Hypothalamus (tissue), 51 donors: ENCODE measurements at regions not wholly inside any gene's neighbourhood (a gene's known extent, or its start where the extent isn't known, plus 50 kb on each side); places are given as distances from the start of the nearest gene placed in this dataset.

Experiments
- DNase-seq, 51 donors: peaks; one replicate each; lab custom pipeline; 2025; lab: John Stamatoyannopoulos, UW

DNA sequence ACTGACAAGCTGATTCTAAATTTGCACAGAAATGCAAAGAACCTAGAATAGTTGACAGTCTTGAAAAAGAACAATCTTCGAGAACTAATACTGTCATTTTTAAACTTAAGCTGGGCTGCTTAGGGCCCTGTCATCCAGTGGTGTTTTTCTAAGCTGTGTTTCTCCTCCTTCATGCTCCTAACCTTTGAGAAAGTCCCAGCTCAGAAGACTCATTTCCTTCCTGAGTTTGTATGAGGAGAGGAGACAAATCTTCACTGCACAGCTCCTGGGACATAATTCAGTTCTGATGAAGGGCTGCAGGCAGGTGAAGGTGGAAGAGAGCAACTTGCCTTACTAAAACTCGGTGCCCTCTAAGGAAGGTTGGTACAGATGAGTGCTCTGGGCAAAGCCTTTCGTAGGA lies 109.5 kb upstream of the ANKRD55 start:
- DNase-seq = no peak

DNA sequence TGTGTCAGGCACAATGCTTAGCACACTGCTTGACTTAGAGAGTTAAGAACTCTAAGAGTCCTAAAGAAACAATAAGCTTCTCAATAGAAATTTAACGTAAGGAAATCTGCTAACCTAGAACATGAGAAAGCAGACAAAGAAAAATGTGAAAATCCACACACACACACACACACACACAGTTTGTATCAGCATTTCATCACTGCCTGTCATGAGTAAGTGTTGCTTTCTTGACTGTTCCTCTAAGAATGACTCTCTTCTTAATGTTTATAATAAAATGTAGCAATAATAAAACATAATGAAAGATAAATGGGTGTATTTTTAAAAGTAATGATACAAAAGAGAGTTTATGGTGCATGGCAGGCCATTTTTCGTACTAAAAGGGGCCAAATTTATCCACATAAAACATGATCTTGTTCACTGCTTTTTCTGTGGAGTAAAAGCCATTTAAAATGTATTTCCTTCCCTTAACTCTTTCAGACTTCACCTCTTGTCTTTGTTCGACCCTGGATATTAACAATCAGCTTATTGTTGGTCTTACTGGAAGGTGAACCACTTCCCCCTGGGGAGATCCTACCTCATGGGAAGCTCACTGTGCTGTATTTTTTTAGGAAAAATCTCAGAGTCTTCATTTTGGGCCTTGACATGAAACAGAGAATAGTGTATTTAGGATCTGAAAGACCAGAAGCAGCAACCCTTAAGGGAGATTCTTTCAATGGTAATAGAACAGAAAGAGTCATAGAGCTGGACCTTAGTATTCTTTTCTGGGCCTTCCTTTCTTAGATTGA lies 107.3 kb upstream of the ANKRD55 start:
- no peak for DNase-seq

DNA sequence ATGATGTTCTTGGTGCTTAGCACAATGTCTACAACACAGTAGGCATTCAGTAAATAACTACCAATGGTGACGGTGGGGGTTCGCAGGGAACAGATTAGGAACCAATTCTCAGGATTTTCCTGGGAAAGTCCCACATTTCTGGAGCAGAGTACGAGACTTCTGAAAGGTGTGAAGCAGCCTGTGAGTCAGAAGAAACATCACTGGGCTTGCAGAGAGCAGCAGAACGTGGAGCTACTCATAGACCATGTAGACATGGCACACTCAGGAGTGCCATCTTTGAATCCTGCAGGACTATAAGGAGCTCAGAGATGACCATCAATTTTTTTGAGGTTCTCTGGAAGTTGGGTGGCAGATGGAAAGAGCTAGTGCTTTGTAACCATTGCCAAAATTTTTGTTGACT lies 106.6 kb upstream of the ANKRD55 start:
- DNase-seq = no peak

DNA sequence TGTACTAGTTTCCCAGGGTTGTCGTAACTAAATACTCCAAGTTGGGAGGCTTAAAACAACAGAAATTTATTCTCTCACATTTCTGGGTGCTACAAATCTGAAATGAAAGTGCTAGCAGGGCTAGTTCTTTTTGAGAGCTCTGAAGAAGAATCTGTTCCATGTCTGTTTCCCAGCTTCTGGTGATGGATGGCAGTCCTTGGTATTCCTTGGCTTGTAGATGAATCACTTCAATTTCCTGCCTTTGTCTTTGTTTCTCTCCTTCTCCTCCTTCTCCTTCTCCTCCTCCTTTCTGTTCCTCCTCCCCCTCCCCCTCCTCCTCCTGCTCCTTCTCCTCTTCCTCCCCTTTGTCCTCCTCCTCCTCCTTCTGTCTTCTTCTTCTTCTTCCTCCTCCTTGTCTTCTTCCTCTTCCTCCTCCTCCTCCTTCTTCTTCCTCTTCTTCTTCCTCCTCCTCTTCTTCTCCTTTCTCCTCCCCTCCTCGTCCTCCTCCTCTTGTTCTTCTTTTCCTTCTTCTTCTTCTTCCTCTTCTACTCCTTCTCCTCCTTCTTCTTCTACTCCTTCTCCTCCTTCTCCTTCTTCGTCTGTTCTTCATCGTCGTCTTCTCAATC lies 104.7 kb upstream of the ANKRD55 start:
- no peak for DNase-seq

DNA sequence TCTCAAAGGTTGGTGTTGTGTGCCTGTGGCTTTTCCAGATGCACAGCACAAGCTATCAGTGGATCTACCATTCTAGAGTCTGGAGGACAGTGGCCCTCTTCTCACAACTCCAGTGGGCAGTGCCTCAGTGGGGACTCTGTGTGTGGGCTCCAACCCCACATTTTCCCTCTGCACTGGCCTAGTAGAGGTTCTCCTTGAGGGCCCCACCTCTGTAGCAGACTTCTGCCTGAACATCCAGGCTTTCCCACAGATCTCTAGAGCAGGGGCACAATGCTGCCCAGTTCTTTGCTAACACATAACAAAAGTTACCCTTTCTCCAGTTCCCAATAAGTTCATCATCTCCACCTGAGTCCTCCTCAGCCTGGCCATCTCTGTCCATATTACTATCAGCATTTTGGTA lies 102.1 kb upstream of the ANKRD55 start:
- no peak for DNase-seq

DNA sequence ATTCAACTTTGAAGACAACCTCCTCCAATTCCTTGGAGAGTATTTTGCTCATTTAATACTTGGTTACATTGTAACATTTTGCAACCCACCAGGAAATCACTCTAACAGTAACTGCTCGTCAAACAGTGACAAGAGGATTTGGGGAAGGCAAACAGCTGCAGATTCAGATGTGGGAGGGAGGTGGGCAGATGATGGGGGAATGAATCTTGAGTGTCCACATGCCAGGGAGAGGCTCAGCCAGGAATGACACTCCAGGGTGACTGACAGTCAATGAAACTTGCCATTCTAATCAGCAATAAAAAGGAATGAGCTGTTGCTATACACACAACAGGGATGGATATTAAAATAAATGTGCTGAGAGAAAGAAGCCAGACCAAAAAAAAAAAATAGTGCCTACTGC lies 97.7 kb upstream of the ANKRD55 start:
- no peak for DNase-seq

DNA sequence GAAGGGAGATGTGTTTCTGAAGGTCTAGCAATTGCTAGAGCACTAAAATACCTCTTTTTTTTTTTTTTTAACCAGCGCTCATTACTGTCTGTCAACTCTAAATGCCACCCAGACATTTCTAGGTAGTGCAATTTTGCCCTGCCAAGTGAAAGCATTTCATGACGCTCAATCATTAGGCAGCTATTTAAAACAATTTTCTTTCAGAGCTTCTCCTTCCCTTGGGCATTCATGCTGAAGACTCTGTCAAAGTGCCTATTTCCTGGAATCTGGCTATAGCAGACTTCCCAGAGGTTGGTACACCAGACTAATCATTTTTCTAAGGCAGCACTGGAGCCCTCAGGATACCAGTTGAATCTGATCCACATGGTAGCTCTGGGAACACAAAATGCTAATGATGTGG lies 97.0 kb upstream of the ANKRD55 start:
- DNase-seq = peak in 2 of 51 donors; percentile 4 to 5

DNA sequence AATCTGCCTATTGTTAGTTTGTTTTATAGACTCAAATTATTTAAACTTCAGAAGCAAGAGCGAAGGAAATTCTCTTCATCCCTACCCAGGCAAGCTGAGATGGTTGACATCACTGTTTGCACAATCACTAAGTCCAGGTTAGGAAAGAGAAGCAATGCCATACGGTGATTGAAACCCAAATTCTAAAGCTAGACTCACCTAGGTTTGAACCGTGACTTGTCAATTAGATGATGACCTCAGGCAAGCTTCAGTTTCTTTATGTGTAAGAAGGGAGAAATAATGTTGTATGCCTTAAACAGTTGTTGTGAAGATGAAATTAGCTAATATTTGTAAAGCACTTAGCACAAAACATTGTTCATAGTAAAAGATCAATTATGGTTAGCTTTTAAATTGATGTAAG lies 96.5 kb upstream of the ANKRD55 start:
- no peak for DNase-seq

DNA sequence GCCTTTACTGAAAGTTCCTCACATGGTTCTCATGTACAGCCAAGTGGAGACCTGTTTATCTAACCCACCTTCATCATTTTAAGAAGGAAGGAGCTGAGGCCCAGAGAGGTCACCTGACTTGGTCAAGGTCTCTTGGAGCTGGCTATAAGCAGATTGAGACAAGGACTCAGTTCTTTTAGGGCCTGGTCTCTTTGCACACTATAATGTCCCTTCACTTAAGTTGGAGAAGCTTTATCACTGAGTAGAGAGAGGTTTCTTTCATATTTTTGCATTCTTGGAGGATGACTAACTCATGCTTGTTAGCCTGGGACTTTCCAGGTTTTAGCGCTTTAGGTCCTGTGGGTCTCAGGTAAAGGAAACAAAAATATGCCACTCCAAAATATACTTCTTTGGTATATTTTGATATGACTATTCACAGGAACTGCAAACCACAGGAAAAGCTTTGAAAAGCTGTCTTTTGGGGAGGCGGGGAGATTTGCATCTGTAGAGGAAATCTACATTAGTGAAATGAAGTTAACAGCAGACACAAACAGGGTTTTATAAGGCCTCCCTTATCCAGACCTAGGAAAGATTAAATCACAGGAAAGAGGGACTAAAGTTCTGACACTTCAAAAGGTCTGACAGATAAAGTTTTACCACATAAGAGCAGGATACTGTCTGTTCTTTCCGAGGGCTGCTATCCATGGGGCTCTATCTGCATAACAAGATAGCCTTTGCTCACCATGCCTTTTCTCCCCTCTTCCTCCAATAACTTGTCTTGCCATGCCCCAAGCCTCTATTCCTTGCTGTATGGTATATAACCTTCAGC lies 95.8 kb upstream of the ANKRD55 start:
- no peak for DNase-seq

DNA sequence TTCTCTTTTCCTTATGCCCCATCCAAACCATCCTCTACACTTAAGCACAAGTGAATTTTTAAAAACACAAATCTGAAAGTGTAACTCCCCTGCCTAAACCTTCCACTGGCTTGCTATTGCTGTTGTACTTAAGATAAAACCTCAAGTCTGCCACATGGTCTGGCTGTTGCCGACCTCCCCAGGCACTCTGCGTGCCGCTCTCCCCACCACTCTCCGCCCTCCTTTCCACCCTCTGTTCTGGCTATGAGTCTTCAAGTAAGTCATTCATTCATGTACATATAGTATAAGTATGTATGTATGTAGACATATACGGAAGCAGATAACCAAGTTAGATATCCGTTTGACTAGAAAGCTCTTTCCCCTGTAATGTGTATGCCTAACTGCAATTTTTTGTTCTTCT lies 94.7 kb upstream of the ANKRD55 start:
- no peak for DNase-seq

DNA sequence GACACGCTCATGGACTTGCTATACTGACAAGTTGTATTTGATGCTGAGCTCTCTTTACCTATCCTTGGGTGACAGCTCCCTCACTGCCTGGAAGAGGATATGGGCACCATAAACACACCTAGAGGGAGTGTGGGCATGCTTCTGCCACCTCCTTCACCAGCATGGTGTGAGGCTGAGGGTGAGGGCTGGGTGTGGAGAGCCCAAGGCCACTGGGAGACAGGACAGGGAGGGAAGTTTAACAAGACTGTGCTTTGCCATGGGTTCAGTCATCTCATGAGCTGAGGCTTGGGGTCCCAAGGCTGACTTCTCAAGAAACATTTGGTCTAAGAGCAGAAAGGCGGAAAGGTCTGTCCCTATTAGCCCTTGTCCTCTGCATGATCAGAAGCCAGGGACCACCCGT lies 93.6 kb upstream of the ANKRD55 start:
- DNase-seq = no peak

DNA sequence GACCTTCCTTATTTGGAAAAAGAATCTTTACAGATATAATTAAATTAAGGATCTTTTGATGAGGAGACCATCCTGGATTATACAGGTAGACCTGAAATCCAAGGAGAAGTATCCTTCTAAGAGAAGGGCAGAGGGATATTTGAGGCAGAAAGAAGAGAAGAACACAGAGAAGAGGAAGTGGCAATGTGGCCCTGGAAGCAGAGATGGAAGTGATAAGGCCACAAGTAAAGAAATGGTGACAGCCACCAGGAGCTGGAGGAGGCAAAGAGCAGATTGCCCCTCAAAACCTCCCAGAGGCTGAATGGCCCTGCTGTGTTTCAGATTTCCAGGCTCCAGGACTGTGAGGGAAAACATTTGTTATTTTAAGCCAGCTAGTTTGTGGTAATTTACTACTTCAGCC lies 93.0 kb upstream of the ANKRD55 start:
- no peak for DNase-seq

DNA sequence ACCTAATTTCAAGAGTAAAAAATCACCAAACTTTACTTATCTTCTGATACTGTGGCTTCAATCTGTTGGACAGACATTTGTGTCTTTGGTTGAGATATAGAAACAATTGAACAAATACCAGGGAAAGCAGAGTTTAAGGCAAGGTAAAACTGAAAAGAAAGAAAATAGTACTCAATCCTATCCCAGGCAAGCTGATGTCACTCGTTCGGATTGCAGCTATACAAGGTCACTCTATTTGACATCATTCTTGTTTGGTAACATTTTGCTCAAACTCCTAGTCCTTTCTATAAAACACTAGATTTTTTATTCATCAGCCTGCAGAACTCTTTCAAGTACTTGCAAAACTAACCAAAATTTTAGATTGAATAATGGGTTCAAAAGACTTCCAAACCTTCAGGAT lies 91.9 kb upstream of the ANKRD55 start:
- no peak for DNase-seq

DNA sequence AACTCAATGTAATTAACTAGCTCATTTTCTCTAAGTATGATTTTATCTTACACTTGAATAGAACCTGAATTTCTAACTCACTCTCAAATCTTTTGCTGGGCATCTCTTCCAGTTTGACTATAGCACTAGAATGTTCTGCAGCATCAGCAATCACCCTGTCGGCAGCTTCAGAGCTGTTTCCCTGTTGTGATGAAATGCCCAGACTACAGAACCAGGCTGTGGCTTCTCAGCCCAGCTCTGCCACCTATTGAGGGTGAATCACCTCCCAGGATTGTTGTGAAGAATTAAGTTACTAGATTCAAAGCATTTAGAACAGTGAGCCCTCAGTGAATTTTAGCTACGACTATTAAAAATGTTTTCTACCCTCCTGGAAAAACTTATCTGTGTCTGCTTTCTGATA lies 90.4 kb upstream of the ANKRD55 start:
- peak in 3 of 51 donors; percentile 4 to 17 (median 5) for DNase-seq

DNA sequence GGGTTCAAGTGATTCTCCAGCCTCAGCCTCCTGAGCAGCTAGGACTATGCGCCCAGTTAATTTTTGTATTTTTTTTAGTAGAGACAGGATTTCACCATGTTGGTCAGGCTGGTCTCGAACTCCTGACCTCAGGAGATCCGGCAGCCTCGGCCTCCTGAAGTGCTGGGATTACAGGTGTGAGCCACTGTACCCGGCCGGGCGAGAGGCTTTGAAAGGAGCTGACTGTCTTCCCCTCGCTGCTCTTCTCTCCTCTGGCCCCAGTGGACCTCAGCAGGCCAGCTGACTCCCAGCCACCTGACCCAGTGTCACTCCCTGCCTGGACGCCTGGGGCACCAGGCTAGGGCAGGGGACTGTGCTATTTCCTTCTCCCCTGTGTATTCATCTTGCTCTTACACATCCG lies 89.5 kb upstream of the ANKRD55 start:
- DNase-seq = no peak

DNA sequence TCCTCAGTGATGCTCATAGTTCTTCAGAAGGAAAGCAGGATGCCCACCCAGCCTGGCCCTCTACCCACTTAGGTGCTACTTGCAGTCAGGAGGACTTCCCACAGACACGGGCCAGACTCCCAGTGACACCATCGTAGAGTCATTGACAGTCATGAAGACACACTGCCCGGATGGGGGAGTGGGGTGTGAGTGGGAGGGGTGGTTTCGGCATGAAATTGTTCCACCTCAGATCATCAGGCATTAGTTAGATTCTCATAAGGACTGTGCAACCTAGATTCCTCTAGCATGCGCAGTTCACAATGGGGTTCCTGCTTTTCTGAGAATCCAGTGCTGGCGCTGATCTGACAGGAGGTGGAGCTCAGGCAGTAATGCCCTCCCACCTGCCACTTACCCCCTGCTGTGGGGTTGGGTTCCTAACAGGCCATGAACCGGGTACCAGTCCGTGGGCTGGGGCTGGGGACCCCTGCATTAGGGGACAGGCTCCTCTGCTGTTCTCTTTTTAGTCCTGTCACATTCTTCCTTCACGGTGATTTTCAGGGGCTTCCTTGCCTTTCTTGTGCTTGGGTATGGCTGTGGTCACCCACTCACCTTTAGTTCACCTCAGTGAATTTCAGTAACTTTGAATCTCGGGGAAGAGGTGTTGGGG lies 88.2 kb upstream of the ANKRD55 start:
- no peak for DNase-seq

DNA sequence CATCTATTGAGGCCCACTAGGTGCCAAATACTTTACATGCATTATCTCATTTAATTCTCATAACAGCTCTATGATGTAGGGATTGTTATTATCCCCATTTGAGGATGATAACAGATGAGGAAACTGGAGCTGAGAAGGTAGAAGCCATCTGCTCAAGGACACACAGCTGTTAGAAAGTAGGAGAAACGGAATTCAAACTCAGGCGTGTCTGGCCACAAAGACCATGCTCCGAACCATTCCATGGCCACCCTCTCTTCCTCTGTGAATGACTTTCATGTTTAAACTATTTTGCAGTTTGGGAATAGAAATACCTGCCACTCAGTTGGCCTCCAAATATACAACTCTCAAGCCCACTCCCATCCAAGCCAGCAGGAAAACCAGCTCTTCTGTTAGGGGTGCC lies 87.6 kb upstream of the ANKRD55 start:
- no peak for DNase-seq

DNA sequence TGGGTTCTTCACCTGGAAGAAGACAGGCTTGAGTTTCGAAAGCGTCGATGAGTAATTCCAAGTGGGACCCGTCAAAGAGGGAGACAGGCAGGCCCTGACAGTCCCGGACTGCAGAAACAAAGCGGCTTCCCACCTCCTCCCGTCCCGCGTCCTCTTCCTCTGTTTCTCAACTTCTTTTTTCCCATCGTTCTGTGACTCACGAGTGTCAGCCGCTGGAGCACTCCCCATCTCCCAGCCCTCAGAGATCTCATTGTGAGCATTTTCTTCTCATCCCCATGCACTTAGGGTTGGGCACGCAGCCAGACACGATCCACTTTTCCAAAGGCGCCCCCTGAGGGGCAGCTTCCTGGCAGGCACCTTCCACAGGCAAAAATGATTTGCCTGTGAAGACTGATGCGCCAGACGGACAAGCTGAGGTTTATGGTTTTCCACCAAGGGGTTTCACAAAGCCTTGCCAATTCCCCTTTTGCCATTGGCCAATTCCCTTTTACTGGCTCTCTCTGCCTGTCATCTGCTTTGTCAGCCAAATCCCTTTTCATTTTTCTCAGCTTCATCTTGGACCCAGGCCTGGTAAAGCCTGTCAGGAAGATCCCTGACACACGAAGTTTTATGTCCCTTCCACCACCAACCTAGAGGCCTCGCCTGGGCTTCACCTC lies 86.5 kb upstream of the ANKRD55 start:
- peak in 2 of 51 donors; percentile 5 to 16 for DNase-seq

DNA sequence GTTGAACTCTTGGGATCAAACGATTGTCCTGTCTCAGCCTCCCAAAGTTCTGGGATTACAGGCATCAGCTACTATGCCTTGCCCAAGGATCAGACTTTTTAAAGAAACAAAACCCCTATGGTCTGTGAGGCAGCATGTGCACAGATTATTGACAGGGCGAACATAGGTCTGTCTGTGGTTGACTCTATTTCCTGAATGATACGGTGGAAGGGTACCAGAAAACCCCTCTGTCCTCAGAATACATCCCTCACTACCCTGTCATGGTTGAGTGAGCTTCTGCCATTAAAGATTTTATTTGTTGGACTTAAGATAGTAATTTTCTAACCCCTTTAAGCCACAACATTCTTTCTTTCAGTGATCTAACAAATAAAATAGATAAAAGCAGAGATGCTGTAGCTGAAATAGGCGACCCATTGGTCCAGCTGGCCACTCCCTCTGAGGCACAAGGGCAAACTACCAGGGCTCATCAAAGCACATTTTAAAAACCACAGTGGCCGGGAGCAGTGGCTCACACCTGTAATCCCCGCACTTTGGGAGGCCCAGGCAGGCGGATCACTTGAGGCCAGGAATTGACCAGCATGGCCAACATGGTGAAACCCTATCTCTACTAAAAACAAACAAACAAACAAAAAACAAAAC lies 84.9 kb upstream of the ANKRD55 start:
- no peak for DNase-seq

DNA sequence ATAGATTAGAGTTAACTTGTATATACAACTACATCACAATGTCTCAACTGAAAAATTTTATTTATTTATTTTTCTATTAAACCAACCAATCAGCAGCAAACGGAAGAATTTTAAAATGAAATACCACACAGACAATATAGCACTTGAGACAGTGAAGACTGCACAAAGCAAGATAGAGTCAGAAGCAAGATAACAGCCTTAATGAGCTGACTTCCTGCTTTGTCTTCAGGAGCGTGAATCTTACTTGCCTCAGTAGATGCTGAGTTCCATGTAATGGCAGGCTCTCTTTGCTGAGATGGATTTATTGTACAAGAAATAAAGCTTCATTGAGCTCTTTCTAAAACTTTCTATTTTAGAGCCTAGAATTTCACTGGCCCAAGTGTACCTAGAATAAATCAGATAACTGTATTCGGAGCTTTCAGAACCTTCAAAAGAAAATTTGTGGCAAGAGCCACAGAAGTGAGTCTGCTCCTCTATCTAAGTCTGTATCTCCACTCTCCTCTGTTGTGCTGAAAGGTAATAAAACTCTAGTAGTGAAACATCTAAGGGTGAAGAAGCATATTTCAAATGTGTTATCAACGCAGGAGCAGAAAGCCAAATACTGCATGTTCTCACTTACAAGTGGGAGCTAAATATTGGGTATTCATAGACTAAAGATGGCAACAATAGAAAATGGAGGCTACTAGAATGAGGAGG lies 83.3 kb upstream of the ANKRD55 start:
- no peak for DNase-seq
